K562 (cell line): ENCODE measurements at regions not wholly inside any gene's neighbourhood (a gene's known extent, or its start where the extent isn't known, plus 50 kb on each side); places are given as distances from the start of the nearest gene placed in this dataset.

Experiments
- ATAC-seq: fragments of 200-7000 bp; cut with Tn5 transposase; 3 replicates; pipeline ENCODE4 v1.9.1; 2020; ENCODE audit warnings: moderate library complexity
- BruUV-seq: library from RNA; stranded (reverse); fragments of 400-500 nt; replicated peaks from 2 replicates; lab custom pipeline; 2021; lab: Mats Ljungman, UMichigan
- CTCF ChIA-PET: fragments of 300-600 bp; formaldehyde crosslinking; extraction: SDS; loops from one replicate; lab custom pipeline; 2021; ENCODE audit warnings: low intra/inter-chr PET ratio; lab: Yijun Ruan, JAX
- POLR2A ChIA-PET: fragments of 300-600, 350-650 bp; sonication (Branson Sonifier 250); formaldehyde crosslinking; extraction: SDS; loops from one replicate; lab custom pipeline; 2021; ENCODE audit warnings: antibody characterized with exemption, inconsistent platforms; lab: Yijun Ruan, JAX
- DNase-seq, 4 experiments: peaks; one replicate each; pipeline versions ENCODE4 v3.0.0 to v3.0.0-alpha.2; 2011 to 2018; ENCODE audit warnings: low spot score in 3 of 4, mixed read lengths in 3 of 4; ENCODE audit errors: extremely low read depth in 1 of 4
- FAIRE-seq: peaks from 2 replicates; lab custom pipeline; 2011; peaks lifted over from hg19 to GRCh38; lab: Jason Lieb, UNC
- H2AFZ ChIP-seq: 2 replicates; pipeline ENCODE4 v1.6.0; 2011; ENCODE audit warnings: low read depth, low read length, control low read depth, inconsistent platforms
- H3K27ac ChIP-seq: fragments of 200-600 bp; 3 replicates; pipeline ENCODE4 v1.8.0; 2011; ENCODE audit warnings: low read depth, mild to moderate bottlenecking, control low read depth, inconsistent platforms, low read length, moderate library complexity, mixed read lengths; ENCODE audit errors: extremely low read depth
- H3K27me3 ChIP-seq, 2 experiments: fragments of 300-600 bp in 1 of 2; 2 replicates in 1 of 2; 3 replicates in 1 of 2; pipeline versions ENCODE4 v1.6.0 to v1.8.0; 2011; ENCODE audit warnings: inconsistent platforms in 2 of 2, low read length in 2 of 2, mild to moderate bottlenecking in 1 of 2, mixed read lengths in 1 of 2, moderate library complexity in 1 of 2; ENCODE audit not compliant: control insufficient read depth in 2 of 2, insufficient read depth in 2 of 2
- H3K36me3 ChIP-seq: fragments of 300-600 bp; 3 replicates; pipeline ENCODE4 v1.8.0; 2011; ENCODE audit warnings: mild to moderate bottlenecking, low read length, inconsistent platforms; ENCODE audit not compliant: control insufficient read depth, insufficient read depth
- H3K4me1 ChIP-seq, 2 experiments: fragments of 200-600 bp in 1 of 2; replicated peaks in 1 of 2; 2 replicates in 1 of 2; 3 replicates in 1 of 2; pipeline versions ENCODE4 v1.5.1 to v1.8.0; 2011; ENCODE audit warnings: inconsistent platforms in 2 of 2, low read length in 2 of 2, mild to moderate bottlenecking in 1 of 2, mixed read lengths in 1 of 2, moderate library complexity in 1 of 2; ENCODE audit not compliant: control insufficient read depth in 2 of 2, insufficient read depth in 2 of 2
- H3K4me2 ChIP-seq: 2 replicates; pipeline ENCODE4 v1.6.1; 2011; ENCODE audit warnings: low read length, control low read depth, inconsistent platforms, mixed read lengths; ENCODE audit not compliant: insufficient read depth
- H3K4me3 ChIP-seq: fragments of 200-600 bp; sonication (generic), shearing (Covaris generic); 2 replicates; pipeline ENCODE4 v1.5.1; 2016; ENCODE audit warnings: control low read depth, inconsistent platforms
- H3K79me2 ChIP-seq: fragments of 200-600 bp; 3 replicates; pipeline ENCODE4 v1.8.0; 2011; ENCODE audit warnings: low read length, inconsistent platforms; ENCODE audit not compliant: control insufficient read depth, insufficient read depth
- H3K9ac ChIP-seq, 2 experiments: 2 replicates each; pipeline versions ENCODE4 v1.6.0 to v1.6.1; 2011; ENCODE audit warnings: low read depth in 2 of 2, low read length in 2 of 2, control low read depth in 1 of 2, inconsistent platforms in 1 of 2, mild to moderate bottlenecking in 1 of 2, mixed read lengths in 1 of 2; ENCODE audit not compliant: insufficient read depth in 1 of 2
- H3K9me1 ChIP-seq: one replicate; pipeline ENCODE4 v1.6.0; 2011; ENCODE audit warnings: inconsistent platforms, mild to moderate bottlenecking, low read length, moderate library complexity; ENCODE audit not compliant: control insufficient read depth, insufficient read depth
- H3K9me3 ChIP-seq: replicated peaks from 2 replicates; pipeline ENCODE4 v1.5.1; 2011; ENCODE audit warnings: low read depth, low read length, inconsistent platforms; ENCODE audit not compliant: control insufficient read depth, insufficient read depth
- H4K20me1 ChIP-seq: replicated peaks from 2 replicates; pipeline ENCODE4 v1.6.1; 2011; ENCODE audit warnings: low read length, inconsistent platforms, mixed read lengths; ENCODE audit not compliant: control insufficient read depth, insufficient read depth
- CHD7 ChIP-seq: fragments of 200-600 bp; sonication (generic); IDR thresholded peaks from one replicate; pipeline ENCODE4 v1.6.1; 2012; ENCODE audit warnings: mild to moderate bottlenecking, low read depth, low read length, inconsistent platforms
- CTBP1 ChIP-seq: fragments of 450-650 bp; IDR thresholded peaks from 2 replicates; pipeline ENCODE4 v1.6.1; 2016; ENCODE audit warnings: borderline replicate concordance
- FOXJ3 ChIP-seq: sonication (generic); formaldehyde crosslinking; IDR thresholded peaks from 2 replicates; pipeline ENCODE4 v1.4.0; 2020; ENCODE audit warnings: mild to moderate bottlenecking, missing genetic modification reagents
- ZNF140 ChIP-seq: fragments of 250-450 bp; sonication (Bioruptor Pico); IDR thresholded peaks from 2 replicates; pipeline ENCODE4 v1.8.0; 2021; ENCODE audit warnings: moderate library complexity, mild to moderate bottlenecking, inconsistent platforms
- ZNF395 ChIP-seq: fragments of 200-800 bp; sonication (Bioruptor generic); IDR thresholded peaks from 2 replicates; pipeline ENCODE4 v1.6.1; 2017; ENCODE audit warnings: missing genetic modification characterization, missing compliant biosample characterization
- WGBS: fragments of 100-300 bp; shearing (Covaris generic); methylation state at CpG from one replicate; pipeline ENCODE4 v1.1.6; 2016; ENCODE audit warnings: low coverage, mixed read lengths; ENCODE audit not compliant: insufficient coverage; ENCODE audit errors: missing lambda C conversion rate; 5-methylcytosine and 5-hydroxymethylcytosine counted together
- in situ Hi-C: fragments of 300-500 bp; cut with MboI; formaldehyde crosslinking; loops from 4 replicates; pipeline ENCODE4 v1.15.0; 2018; ENCODE audit warnings: inconsistent platforms, mixed read lengths
- intact Hi-C: fragments of 100-400 bp; cut with micrococcal nuclease; formaldehyde crosslinking; loops from 2 replicates; pipeline ENCODE4 v1.14.2; 2022
- TF ChIP-seq, protein P1 (sequence below): sonication (generic); formaldehyde crosslinking; IDR thresholded peaks from 2 replicates; pipeline ENCODE4 v1.8.0; 2022; ENCODE audit warnings: mild to moderate bottlenecking, missing genetic modification reagents, borderline replicate concordance

DNA sequence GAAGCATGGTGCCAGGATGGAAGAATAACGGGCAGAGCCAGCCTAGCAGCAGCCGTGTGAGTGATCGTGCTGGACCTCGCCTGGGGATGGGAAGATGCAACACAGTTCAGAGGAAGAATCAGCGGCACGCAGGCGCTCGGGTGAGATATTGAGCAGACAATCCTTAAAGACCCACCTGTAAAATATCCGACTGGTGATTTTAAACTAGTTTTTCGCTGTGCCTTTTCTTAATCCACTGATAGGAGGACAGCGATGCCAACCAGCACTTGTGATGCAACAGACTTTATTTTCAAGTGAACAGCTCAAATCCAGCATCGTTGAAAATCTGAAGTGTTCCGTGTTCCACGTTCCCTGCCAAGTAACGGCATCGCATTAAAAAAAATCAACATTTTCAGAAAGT lies 214.7 kb downstream of the TEX36 start:
- peaks cover 0 to 15% of the 10 kb centered on the region in 2 experiments; a peak in 3 of 5 replicates for H3K27me3 ChIP-seq
- no peak for ATAC-seq
- under 1% methylated on average over 16 of the region's 16 CpGs for WGBS
- no peak for TF ChIP-seq CTBP1
- no peak for TF ChIP-seq CHD7
- TF ChIP-seq, protein P1, sequence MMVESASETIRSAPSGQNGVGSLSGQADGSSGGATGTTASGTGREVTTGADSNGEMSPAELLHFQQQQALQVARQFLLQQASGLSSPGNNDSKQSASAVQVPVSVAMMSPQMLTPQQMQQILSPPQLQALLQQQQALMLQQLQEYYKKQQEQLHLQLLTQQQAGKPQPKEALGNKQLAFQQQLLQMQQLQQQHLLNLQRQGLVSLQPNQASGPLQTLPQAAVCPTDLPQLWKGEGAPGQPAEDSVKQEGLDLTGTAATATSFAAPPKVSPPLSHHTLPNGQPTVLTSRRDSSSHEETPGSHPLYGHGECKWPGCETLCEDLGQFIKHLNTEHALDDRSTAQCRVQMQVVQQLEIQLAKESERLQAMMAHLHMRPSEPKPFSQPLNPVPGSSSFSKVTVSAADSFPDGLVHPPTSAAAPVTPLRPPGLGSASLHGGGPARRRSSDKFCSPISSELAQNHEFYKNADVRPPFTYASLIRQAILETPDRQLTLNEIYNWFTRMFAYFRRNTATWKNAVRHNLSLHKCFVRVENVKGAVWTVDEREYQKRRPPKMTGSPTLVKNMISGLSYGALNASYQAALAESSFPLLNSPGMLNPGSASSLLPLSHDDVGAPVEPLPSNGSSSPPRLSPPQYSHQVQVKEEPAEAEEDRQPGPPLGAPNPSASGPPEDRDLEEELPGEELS (CRISPR knock-in tag) = no peak
- no peak for TF ChIP-seq ZNF140
- TF ChIP-seq FOXJ3 (CRISPR knock-in tag) = no peak
- TF ChIP-seq ZNF395 (CRISPR knock-in tag) = no peak

More for the DNA sequence above, 214.7 kb downstream of the TEX36 start:
- no peak overlapping the region for H2AFZ ChIP-seq
- DNase-seq = no peak
- H3K9ac ChIP-seq = no peak overlapping the region
- no peaks in the 10 kb centered on the region for H3K79me2 ChIP-seq
- H3K27ac ChIP-seq = no peak overlapping the region
- no peaks in the 10 kb centered on the region for H3K9me3 ChIP-seq
- in situ Hi-C loops (no loop called here), intact Hi-C loops (no loop called here)
- H3K36me3 ChIP-seq = no peaks in the 10 kb centered on the region
- CTCF ChIA-PET = no interaction called here
- H3K9me1 ChIP-seq = no peaks in the 10 kb centered on the region
- no TSS peak for BruUV-seq
- POLR2A ChIA-PET = interaction anchor here (0.6 kb wide), 1 partner anchor 1544 kb away, joined by 3 read pairs; no protein-coding TSS in a partner anchor
- H4K20me1 ChIP-seq = no peaks in the 10 kb centered on the region
- no peaks in the 10 kb centered on the region for H3K4me1 ChIP-seq
- FAIRE-seq = no peak
- H3K4me3 ChIP-seq = no peak overlapping the region
- H3K4me2 ChIP-seq = no peak overlapping the region
